Right atrium auricular region (tissue), 2 donors: ENCODE measurements at regions not wholly inside any gene's neighbourhood (a gene's known extent, or its start where the extent isn't known, plus 50 kb on each side); places are given as distances from the start of the nearest gene placed in this dataset.

Source experiments
- DNase-seq: peaks from one replicate; pipeline ENCODE4 v3.0.0-alpha.2; 2019; ENCODE audit warnings: low spot score
- H3K27ac ChIP-seq, 2 donors: fragments of 200-600 bp; sonication (generic); 1 replicate in 1 of 2; 2 replicates in 1 of 2; pipeline ENCODE4 v1.5.1; 2016 to 2019
- H3K27me3 ChIP-seq, 2 donors: fragments of 200-600 bp; sonication (generic); one replicate each; pipeline versions ENCODE4 v1.5.1 to v1.6.0; 2017 to 2019
- H3K36me3 ChIP-seq: fragments of 200-600 bp; sonication (generic); one replicate; pipeline ENCODE4 v1.5.1; 2016
- H3K4me1 ChIP-seq, 2 donors: fragments of 200-600 bp; sonication (generic); one replicate each; pipeline versions ENCODE4 v1.5.1 to v1.6.0; 2017 to 2019
- H3K4me3 ChIP-seq, 2 donors: fragments of 200-600 bp; sonication (generic); 1 replicate in 1 of 2; 2 replicates in 1 of 2; pipeline ENCODE4 v1.5.1; 2017 to 2019; ENCODE audit warnings: mild to moderate bottlenecking in 1 of 2, moderate library complexity in 1 of 2
- H3K9me3 ChIP-seq, 2 donors: fragments of 200-600 bp; sonication (generic); one replicate each; pipeline ENCODE4 v1.5.1; 2019
- CTCF ChIP-seq, 2 donors: fragments of 200-600 bp; sonication (generic); IDR thresholded peaks; one replicate each; pipeline ENCODE4 v1.5.1; 2019; ENCODE audit warnings: antibody characterized with exemption in 2 of 2

- Histone ChIP-seq H3K4me1 (no peaks in the 10 kb centered on the region), H3K4me3 (no peak overlapping the region), H3K36me3 (no peaks in the 10 kb centered on the region), H3K27me3 (no peaks in the 10 kb centered on the region), H3K9me3 (no peaks in the 10 kb centered on the region), H3K27ac (no peak overlapping the region)
- no peak for TF ChIP-seq CTCF (IDR thresholded peaks at IDR 0.05)
- no peak for DNase-seq
These were observed 465.6 kb downstream of the FOXG1 start for GRCh38 chr14:29232153-29232552.

- Histone ChIP-seq H3K4me3 (no peak overlapping the region), H3K27me3 (no peaks in the 10 kb centered on the region), H3K27ac (no peak overlapping the region), H3K36me3 (no peaks in the 10 kb centered on the region), H3K4me1 (no peaks in the 10 kb centered on the region), H3K9me3 (no peaks in the 10 kb centered on the region)
- DNase-seq: no peak
- no peak for TF ChIP-seq CTCF (IDR thresholded peaks at IDR 0.05)
These were observed 466.1 kb downstream of the FOXG1 start for GRCh38 chr14:29232711-29233110.

GRCh38 chr14:29233188-29233587 lies 466.6 kb downstream of the FOXG1 start:
- no peak overlapping the region for H3K27ac ChIP-seq
- H3K4me3 ChIP-seq: no peak overlapping the region
- no peak for DNase-seq

GRCh38 chr14:29235991-29236390 lies 469.4 kb downstream of the FOXG1 start:
- no peaks in the 10 kb centered on the region for H3K36me3 ChIP-seq
- H3K4me3 ChIP-seq: no peak overlapping the region
- H3K27ac ChIP-seq: no peak overlapping the region
- no peaks in the 10 kb centered on the region for H3K27me3 ChIP-seq
- TF ChIP-seq CTCF (IDR thresholded peaks at IDR 0.05): no peak
- DNase-seq: no peak
- H3K4me1 ChIP-seq: no peaks in the 10 kb centered on the region
- no peaks in the 10 kb centered on the region for H3K9me3 ChIP-seq

More at GRCh38 chr14:29233188-29233587, 466.6 kb downstream of the FOXG1 start:
- Histone ChIP-seq H3K27me3 (no peaks in the 10 kb centered on the region), H3K4me1 (no peaks in the 10 kb centered on the region), H3K9me3 (no peaks in the 10 kb centered on the region), H3K36me3 (no peaks in the 10 kb centered on the region)
- no peak for TF ChIP-seq CTCF (IDR thresholded peaks at IDR 0.05)

GRCh38 chr14:29236401-29236800 lies 469.8 kb downstream of the FOXG1 start:
- H3K36me3 ChIP-seq: no peaks in the 10 kb centered on the region
- H3K27me3 ChIP-seq: no peaks in the 10 kb centered on the region
- H3K27ac ChIP-seq: no peak overlapping the region
- no peaks in the 10 kb centered on the region for H3K4me1 ChIP-seq
- no peak for DNase-seq
- TF ChIP-seq CTCF (IDR thresholded peaks at IDR 0.05): no peak
- no peak overlapping the region for H3K4me3 ChIP-seq
- no peaks in the 10 kb centered on the region for H3K9me3 ChIP-seq

- Histone ChIP-seq H3K4me3 (no peak overlapping the region), H3K27ac (no peak overlapping the region), H3K27me3 (no peaks in the 10 kb centered on the region), H3K4me1 (no peaks in the 10 kb centered on the region), H3K36me3 (no peaks in the 10 kb centered on the region), H3K9me3 (no peaks in the 10 kb centered on the region)
- DNase-seq: no peak
- no peak for TF ChIP-seq CTCF (IDR thresholded peaks at IDR 0.05)
These were observed 470.3 kb downstream of the FOXG1 start for GRCh38 chr14:29236848-29237247.
